ENCODE measurements at regions not wholly inside any gene's neighbourhood (a gene's known extent, or its start where the extent isn't known, plus 50 kb on each side); places are given as distances from the start of the nearest gene placed in this dataset.

GRCh38 chr1:227445746-227446145 lies 117.6 kb upstream of the ZNF678 start:
- TF ChIP-seq EZH2phosphoT487 (IDR thresholded peaks at IDR 0.05; ENCODE audit: insufficient read depth, low read depth): no peak
- TF ChIP-seq EZH2 (IDR thresholded peaks at IDR 0.05; ENCODE audit: insufficient read depth, poor library complexity, severe bottlenecking): no peak
